K562 (cell line): ENCODE measurements at regions not wholly inside any gene's neighbourhood (a gene's known extent, or its start where the extent isn't known, plus 50 kb on each side); places are given as distances from the start of the nearest gene placed in this dataset.

Experiments
- ATF2 ChIP-seq: sonication (generic); formaldehyde crosslinking; IDR thresholded peaks from 2 replicates; pipeline ENCODE4 v1.8.1; 2022; ENCODE audit warnings: missing genetic modification reagents
- CBX2 ChIP-seq: fragments of 200-600 bp; sonication (generic); IDR thresholded peaks from one replicate; pipeline ENCODE4 v1.6.1; 2012; ENCODE audit warnings: mild to moderate bottlenecking, low read length, inconsistent platforms; ENCODE audit not compliant: insufficient read depth, poor library complexity, severe bottlenecking
- CEBPB ChIP-seq: fragments of 450-650 bp; IDR thresholded peaks from 2 replicates; pipeline ENCODE4 v1.6.1; 2016; ENCODE audit warnings: missing genetic modification characterization, missing compliant biosample characterization
- CEBPZ ChIP-seq: fragments of 150-350 bp; IDR thresholded peaks from 2 replicates; pipeline ENCODE4 v1.6.1; 2014; ENCODE audit warnings: low read depth, mild to moderate bottlenecking, low read length, borderline replicate concordance
- CTCF ChIP-seq, 3 experiments: IDR thresholded peaks in 2 of 3; conservative IDR thresholded peaks in 1 of 3; 2 replicates each; pipeline ENCODE4 v1.5.1; 2011 to 2012; ENCODE audit warnings: low read length in 3 of 3, mild to moderate bottlenecking in 3 of 3, control low read depth in 2 of 3, improper control_type of control experiment in 1 of 3, inconsistent platforms in 1 of 3, low read depth in 1 of 3, mixed read lengths in 1 of 3, moderate library complexity in 1 of 3; ENCODE audit not compliant: insufficient read depth in 2 of 3
- FOXO4 ChIP-seq: fragments of 450-650 bp; formaldehyde crosslinking; IDR thresholded peaks from 2 replicates; pipeline ENCODE4 v1.4.0; 2020; ENCODE audit warnings: mild to moderate bottlenecking, moderate library complexity
- HDAC2 ChIP-seq: fragments of 450-650 bp; IDR thresholded peaks from 2 replicates; pipeline ENCODE4 v1.6.1; 2016; ENCODE audit warnings: mild to moderate bottlenecking
- HNRNPK ChIP-seq: fragments of 200-400 bp; formaldehyde crosslinking; IDR thresholded peaks from one replicate; pipeline ENCODE4 v1.6.1; 2018; ENCODE audit warnings: mild to moderate bottlenecking, low read depth, low read length; ENCODE audit not compliant: poor library complexity, severe bottlenecking
- IFI16 ChIP-seq: fragments of 250-450 bp; sonication (Bioruptor Pico); IDR thresholded peaks from 2 replicates; pipeline ENCODE4 v2.1.2; 2022; ENCODE audit warnings: mild to moderate bottlenecking, inconsistent platforms
- NR1H2 ChIP-seq: sonication (generic); formaldehyde crosslinking; IDR thresholded peaks from 2 replicates; pipeline ENCODE4 v1.4.0; 2020; ENCODE audit warnings: mild to moderate bottlenecking, missing genetic modification reagents
- POLR2G ChIP-seq: fragments of 200-400 bp; formaldehyde crosslinking; IDR thresholded peaks from 2 replicates; pipeline ENCODE4 v1.6.1; 2017; ENCODE audit warnings: low read depth, mild to moderate bottlenecking, antibody characterized with exemption, low read length, moderate library complexity
- SMARCC2 ChIP-seq: fragments of 450-650 bp; IDR thresholded peaks from 2 replicates; pipeline ENCODE4 v1.6.1; 2017; ENCODE audit warnings: antibody characterized with exemption, moderate library complexity, mild to moderate bottlenecking, low read depth
- ZNF589 ChIP-seq: fragments of 200-800 bp; sonication (Bioruptor generic); IDR thresholded peaks from 2 replicates; pipeline ENCODE4 v1.6.1; 2016; ENCODE audit warnings: low read depth, missing genetic modification characterization, missing compliant biosample characterization

GRCh38 chr13:59176775-59177174, 987.0 kb downstream of the DIAPH3 start:
- no peak for TF ChIP-seq CBX2
- no peak for TF ChIP-seq NR1H2
- no peak for TF ChIP-seq POLR2G
- TF ChIP-seq ZNF589: no peak
- TF ChIP-seq CEBPB (tag): no peak
- no peak for TF ChIP-seq CEBPZ
- TF ChIP-seq IFI16 (CRISPR knock-in tag): no peak
- TF ChIP-seq SMARCC2: no peak
- no peak for TF ChIP-seq HNRNPK
- peak in 2 of 3 experiments; percentile 13 to 17; a peak in 1 of 6 replicates for TF ChIP-seq CTCF (IDR thresholded peaks at IDR 0.05 in 2 of 3, conservative IDR thresholded peaks at IDR 0.05 in 1 of 3; ENCODE audit: insufficient read depth in 2 of 3, low read depth in 1 of 3, low read length in 3 of 3)
- TF ChIP-seq ATF2: no peak
- TF ChIP-seq FOXO4 (CRISPR knock-in tag): no peak
- TF ChIP-seq HDAC2: no peak
